ENCODE measurements at regions not wholly inside any gene's neighbourhood (a gene's known extent, or its start where the extent isn't known, plus 50 kb on each side); places are given as distances from the start of the nearest gene placed in this dataset.

- TF ChIP-seq ZBTB43 (CRISPR knock-in tag; IDR thresholded peaks at IDR 0.05) = no peak
- no peak for TF ChIP-seq ZFPM2 (CRISPR knock-in tag; IDR thresholded peaks at IDR 0.05)
- no peak for TF ChIP-seq SMC3 (conservative IDR thresholded peaks at IDR 0.05; ENCODE audit: insufficient read depth, low read depth, low read length)
- TF ChIP-seq ELF1 (tag; IDR thresholded peaks at IDR 0.05) = no peak
- no peak for TF ChIP-seq CTCF (IDR thresholded peaks at IDR 0.05 in 2 of 3, conservative IDR thresholded peaks at IDR 0.05 in 1 of 3; ENCODE audit: insufficient read depth in 2 of 3, low read depth in 1 of 3, low read length in 3 of 3)
- no peak for TF ChIP-seq HDAC1 (IDR thresholded peaks at IDR 0.05)
These were observed 55.9 kb upstream of the RREB1 start for GRCh38 chr6:7051780-7052442.

All from K562 (cell line).